GM12873 (cell line): ENCODE measurements at regions not wholly inside any gene's neighbourhood (a gene's known extent, or its start where the extent isn't known, plus 50 kb on each side); places are given as distances from the start of the nearest gene placed in this dataset.
A peak's percentile ranks its signal among the peaks of the same experiment; 100 is the strongest.

Experiments used
- TF ChIP-seq, protein P1 (sequence below): IDR thresholded peaks from 2 replicates; pipeline ENCODE4 v1.5.1; 2012; ENCODE audit warnings: low read depth, mild to moderate bottlenecking, moderate library complexity, low read length, control low read depth; ENCODE audit not compliant: insufficient read depth; ENCODE audit errors: missing control alignments

DNA sequence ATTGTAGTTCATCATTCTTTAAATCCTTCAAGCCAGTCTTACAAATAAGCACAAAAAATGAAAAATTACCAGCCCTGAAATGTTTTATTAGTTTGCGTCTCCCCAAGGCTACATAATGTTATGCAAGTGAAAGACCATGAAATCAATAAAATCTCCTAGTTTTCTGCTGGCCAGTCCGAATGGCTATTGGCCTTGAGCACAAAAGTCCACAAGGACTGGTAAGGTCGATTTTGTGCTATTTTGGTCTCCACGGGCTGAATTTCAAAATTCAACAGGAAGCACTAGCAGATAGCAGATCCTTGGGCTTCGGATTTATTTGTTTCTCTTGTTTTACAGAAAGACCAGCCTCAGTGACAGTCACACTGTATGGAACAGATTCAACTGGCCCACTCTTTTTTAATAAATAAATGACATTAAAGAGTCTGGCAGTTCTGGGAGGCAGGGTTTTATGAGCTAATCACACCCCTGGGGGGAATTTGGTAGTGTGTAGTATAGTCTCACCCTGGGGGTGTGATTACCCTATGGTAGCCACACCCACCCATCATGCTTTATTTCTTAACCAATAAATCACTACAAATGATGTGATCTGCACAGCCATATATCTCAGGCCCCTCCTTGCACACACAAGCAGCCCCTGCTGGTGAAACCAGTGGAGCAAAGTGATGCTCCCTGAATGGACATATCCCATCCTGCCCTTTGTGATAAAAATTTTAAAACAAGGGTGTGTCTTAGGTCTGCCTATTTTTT is 51.1 kb upstream of the TMEM33 start:
- TF ChIP-seq, protein P1, sequence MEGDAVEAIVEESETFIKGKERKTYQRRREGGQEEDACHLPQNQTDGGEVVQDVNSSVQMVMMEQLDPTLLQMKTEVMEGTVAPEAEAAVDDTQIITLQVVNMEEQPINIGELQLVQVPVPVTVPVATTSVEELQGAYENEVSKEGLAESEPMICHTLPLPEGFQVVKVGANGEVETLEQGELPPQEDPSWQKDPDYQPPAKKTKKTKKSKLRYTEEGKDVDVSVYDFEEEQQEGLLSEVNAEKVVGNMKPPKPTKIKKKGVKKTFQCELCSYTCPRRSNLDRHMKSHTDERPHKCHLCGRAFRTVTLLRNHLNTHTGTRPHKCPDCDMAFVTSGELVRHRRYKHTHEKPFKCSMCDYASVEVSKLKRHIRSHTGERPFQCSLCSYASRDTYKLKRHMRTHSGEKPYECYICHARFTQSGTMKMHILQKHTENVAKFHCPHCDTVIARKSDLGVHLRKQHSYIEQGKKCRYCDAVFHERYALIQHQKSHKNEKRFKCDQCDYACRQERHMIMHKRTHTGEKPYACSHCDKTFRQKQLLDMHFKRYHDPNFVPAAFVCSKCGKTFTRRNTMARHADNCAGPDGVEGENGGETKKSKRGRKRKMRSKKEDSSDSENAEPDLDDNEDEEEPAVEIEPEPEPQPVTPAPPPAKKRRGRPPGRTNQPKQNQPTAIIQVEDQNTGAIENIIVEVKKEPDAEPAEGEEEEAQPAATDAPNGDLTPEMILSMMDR = peak; percentile 8

DNA sequence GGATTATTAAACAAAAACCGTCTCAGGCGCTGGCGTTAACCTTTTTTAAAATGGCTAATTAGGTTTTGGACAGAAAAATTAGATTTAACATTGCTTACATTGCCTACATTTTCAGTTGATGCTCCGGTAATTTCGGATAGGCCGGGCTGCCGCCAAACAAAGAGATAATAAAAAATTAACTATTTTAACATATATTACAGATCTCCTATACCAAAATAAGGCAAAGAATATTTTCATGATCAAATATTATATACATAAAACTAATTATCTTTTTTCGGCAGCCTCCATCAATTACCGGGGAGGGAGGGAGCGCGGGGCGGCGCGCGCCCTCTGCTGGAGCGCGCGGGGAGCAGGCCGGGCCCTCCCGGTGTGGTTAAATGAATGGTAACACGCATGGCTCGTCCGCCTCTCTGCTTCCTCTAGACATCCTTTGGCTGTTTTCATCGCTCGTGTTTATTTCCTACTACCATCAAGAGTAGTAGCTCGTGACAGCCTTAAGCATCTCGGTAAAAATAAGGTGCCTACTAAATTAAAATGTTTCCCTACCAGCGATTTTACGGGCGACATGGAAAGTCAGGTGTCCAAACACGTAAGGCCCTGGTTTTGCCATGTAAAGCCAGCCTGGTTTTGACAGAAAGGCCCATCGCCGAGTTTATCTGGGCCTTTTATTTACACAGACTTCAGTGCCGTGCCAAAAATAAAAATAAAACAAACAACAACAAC is 52.4 kb upstream of the TMEM33 start:
- TF ChIP-seq, protein P1 = peak; percentile 80

DNA sequence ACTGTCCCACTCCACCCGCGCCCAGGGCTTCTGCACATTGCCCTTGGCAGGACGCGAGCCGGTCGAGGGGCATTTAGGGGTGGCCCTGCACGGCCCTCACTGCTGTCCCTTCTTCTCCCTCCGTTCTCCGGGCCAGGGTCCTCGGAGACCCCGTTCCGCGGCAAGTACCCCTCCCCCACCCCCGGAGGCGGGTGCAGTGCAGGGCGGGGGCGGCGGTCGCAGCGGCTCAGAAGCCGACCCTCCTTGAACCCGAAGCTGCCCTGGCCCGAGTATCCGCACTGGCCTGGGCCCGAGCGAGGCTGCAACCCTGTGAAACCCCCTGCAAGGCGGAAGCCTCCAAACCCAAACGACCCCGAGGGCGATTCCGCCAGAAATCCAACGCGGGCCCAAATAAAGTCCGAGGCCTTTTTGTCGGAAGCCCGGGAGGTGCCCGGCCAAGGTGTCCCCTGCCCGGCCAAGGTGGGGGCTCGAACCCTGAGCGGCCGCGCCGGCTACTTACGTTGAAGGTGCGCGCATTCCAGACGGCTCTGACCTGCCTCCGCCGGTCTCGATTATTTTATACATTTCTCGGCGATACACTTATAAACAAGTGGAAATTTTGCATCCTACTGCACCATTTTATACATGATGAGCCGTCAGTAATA is 53.1 kb upstream of the TMEM33 start:
- TF ChIP-seq, protein P1 = no peak

DNA sequence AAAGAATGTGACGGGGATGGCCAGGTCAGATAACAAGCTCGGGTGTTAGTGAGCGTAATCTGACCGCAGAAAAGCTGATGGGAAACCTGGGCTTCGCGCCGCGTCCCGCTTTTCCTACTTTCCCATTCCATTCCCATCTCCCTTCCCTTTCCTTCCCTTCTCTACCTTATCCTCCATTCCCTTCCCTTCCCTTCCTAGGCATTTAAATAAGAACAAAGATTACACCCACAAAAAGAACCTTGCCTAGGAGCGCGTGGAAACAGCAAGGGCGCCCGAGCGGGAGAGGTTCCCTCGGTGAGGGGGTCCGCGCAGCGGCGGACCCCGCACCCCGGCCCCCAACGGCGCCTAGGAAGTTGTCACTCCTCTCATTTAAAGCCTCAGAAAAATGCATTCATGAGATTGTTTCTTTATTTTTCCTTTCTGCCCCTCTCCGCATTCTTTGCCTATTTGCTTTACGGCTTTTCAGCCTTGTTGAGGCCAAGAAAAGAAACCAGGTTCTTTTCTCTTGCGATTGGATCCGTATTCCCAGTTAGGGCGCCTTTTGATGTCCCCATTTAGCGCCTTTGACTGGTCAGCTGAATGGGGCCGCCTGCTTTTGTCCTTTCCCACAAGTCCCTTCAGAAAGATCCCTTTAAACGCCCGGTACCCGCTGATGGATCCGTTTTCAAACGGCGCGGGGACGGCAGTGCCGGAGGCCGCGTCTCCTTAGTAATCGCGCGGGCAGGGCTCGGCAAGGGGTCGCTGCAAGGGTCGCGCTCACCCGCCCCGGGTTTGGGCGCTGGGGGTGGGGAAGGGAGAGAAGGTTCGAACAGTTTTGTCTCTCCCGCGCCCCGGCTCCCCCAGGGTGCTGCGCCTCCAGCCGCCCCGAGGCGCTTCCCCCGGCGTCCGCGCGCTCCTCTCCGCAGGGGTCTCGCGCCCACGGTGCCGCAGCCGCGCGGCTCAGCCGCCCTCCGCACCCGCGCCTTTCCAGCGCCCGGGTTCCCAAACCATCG is 54.1 kb upstream of the TMEM33 start:
- TF ChIP-seq, protein P1 = no peak

DNA sequence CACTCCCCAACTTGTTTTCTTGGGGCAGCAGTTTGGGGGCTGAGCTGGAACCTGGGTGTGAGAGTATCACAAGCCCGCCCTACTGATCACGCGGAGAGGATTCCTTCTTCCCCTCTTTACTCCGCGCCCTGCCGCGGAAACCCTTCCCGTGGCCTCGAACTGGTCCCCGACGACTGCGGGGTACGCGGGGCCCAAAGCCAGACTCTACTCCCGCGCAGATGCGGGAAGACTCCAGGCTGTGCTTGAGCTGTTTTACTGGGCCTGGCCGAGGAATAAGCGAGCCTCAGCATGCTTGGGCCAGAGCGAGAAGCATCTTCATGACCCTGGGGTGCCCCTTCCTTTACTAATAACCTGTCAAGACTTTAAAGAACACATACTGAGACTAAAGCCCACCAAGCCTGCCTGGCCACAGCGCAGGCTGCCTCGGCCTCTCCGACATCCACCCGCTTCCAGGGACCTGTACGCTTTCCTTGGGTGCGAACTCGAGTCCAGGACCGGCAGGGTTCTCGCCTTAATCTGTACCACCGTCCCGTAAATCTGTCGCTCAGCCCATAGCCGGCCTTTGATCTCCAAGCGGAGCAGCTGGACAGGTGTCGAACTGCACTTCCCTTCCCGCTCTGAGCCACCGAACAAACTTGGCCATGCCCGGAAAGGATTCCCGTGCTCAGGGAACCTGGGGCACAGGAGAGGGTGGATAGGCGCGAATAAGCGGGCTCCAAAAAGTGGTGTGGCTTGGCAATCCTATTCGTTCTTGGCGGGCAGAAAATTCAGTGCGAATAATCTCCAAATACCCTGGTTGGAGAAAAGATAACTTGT is 55.0 kb upstream of the TMEM33 start:
- TF ChIP-seq, protein P1 = no peak

DNA sequence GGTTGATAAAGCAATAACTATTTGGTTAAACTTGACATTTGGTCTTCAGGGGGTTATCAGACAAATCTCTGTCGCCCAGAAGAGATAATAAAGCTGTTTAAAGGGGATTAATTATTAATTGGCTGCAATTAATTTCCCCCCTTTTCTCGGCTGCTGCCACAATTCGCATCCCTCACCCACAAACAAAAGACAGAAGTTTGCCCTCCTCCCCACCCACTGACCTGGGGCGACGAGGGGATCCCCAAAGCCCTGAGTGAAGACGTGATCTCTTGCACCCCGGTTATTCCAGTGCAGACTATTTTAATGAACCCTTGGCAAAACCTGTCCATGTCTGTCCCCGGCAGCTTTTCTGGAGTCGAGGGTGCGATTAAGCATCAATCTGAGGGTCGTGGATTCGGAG is 55.7 kb upstream of the TMEM33 start:
- TF ChIP-seq, protein P1 = no peak
